HUES6 (cell line): ENCODE measurements at regions not wholly inside any gene's neighbourhood (a gene's known extent, or its start where the extent isn't known, plus 50 kb on each side); places are given as distances from the start of the nearest gene placed in this dataset.
"Not testable (repeated sequence)": the region's sequence is repeated elsewhere in the genome, so short reads cannot be mapped to it uniquely, and the experiment has no call there.

Experiments
- H3K27ac ChIP-seq: 2 replicates; pipeline ENCODE4 v1.7.0; 2013; ENCODE audit warnings: low read depth, mild to moderate bottlenecking, low read length, inconsistent platforms
- H3K27me3 ChIP-seq: 2 replicates; pipeline ENCODE4 v1.6.1; 2013; ENCODE audit warnings: low read length; ENCODE audit not compliant: control insufficient read depth, insufficient read depth
- H3K36me3 ChIP-seq: 2 replicates; pipeline ENCODE4 v1.6.1; 2013; ENCODE audit warnings: low read length; ENCODE audit not compliant: control insufficient read depth, insufficient read depth
- H3K4me1 ChIP-seq: 2 replicates; pipeline ENCODE4 v1.6.1; 2013; ENCODE audit warnings: low read length; ENCODE audit not compliant: control insufficient read depth, insufficient read depth
- H3K4me3 ChIP-seq: 2 replicates; pipeline ENCODE4 v1.5.1; 2013; ENCODE audit warnings: low read depth, low read length
- H3K9ac ChIP-seq: one replicate; pipeline ENCODE4 v1.6.1; 2013; ENCODE audit warnings: mild to moderate bottlenecking, low read length
- H3K9me3 ChIP-seq: 2 replicates; pipeline ENCODE4 v1.6.1; 2013; ENCODE audit warnings: low read depth, low read length; ENCODE audit not compliant: control insufficient read depth, insufficient read depth

DNA sequence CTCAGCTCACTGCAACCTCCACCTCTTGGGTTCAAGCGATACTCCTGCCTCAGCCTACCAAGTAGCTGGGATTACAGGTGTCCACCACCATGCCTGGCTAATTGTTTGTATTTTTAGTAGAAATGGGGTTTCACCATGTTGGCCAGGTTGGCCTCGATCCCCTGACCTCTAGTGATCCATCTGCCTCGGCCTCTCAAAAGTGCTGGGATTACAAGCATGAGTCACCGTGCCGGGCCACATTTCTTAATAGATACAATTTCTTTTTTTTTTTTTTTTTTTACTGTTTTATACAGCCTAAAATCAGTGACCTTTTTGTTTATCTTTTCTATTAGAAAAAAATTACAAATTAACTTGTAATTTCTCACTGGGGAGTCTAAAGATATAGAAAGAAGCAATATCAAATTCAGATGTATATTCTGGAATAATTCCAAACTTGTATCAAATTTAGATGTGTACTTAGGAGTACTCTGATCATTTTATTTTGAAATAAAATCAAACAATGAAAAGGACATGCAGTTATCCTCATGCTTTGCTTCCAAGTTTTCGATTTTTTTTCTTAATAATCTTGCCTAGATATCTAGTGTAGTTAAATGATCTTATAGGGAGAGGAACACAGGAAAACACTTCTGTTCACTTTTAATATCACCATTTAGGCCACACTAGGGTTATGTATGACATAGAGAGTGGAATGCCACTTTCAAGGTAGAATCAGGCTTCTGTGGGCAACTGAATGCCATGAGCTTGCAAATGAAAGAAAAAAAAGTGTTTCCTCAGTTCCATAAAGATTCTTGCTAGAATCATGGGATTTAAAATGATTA, 1089.3 kb downstream of the SUCLG1 start:
- Histone ChIP-seq H3K9ac (no peak overlapping the region), H3K27me3 (no peaks in the 10 kb centered on the region), H3K36me3 (no peaks in the 10 kb centered on the region), H3K27ac (no peak overlapping the region), H3K4me1 (no peaks in the 10 kb centered on the region), H3K4me3 (no peak overlapping the region), H3K9me3 (no peaks in the 10 kb centered on the region)

DNA sequence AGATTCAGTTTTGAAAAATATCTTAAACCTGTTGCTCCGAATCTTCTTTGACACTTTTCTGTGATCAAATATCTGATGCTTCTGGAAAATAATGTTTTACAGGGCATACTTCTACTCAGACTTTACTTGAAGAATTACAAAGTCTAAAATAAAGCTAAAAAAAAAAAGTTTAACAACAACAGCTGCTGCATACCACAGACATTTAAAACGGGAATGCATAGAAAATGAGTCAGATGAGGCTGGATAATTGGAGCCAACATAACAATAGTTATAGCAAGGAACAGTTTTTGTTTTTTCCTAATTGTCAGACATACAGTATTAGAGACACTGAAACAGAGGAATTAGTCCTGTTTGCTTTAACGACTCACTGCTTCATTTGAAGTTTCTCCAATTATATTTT, 1090.2 kb downstream of the SUCLG1 start:
- Histone ChIP-seq H3K27ac (no peak overlapping the region), H3K27me3 (no peaks in the 10 kb centered on the region), H3K4me3 (no peak overlapping the region), H3K9ac (no peak overlapping the region), H3K4me1 (no peaks in the 10 kb centered on the region), H3K9me3 (no peaks in the 10 kb centered on the region), H3K36me3 (no peaks in the 10 kb centered on the region)

DNA sequence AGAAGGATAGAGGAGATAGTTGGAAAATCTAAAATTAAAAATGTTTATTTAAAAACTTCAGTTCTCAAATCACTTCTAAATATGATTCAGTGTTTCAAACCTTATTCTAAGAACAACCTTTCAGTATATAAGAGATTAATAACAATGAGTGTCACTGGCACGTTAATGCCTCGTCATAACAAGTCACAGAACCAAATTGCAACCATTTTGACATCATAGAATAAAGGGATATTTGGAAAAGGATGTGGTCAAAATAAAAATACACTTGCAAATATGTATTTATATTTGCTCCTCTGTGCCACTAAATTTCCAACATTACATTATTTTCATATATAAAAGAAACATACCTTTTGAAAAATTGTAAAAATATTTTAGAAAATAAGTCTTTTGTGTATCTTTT, 1090.6 kb downstream of the SUCLG1 start:
- H3K4me3 ChIP-seq: no peak overlapping the region
- H3K27me3 ChIP-seq: no peaks in the 10 kb centered on the region
- H3K27ac ChIP-seq: no peak overlapping the region
- H3K36me3 ChIP-seq: no peaks in the 10 kb centered on the region
- H3K4me1 ChIP-seq: no peaks in the 10 kb centered on the region
- no peak overlapping the region for H3K9ac ChIP-seq
- H3K9me3 ChIP-seq: no peaks in the 10 kb centered on the region

DNA sequence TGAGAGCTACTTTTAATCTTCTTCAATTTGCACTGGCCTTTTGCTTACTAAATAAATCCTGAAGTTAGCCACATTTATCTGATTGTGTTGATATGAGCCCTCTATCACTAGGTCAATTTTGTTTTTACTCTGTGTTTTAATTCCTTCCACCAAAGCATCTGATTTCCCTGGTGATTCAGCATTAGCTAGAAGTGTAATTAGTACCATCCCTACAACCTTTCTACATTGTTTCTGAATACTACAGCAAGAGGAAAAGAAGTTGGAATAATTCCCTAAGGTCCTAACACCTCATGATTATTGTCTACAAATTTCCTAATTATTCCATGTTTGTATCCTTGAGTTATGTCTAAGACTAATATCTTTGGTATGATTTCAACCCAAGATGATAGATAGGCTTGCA, 1093.6 kb downstream of the SUCLG1 start:
- peaks cover 4% of the 10 kb centered on the region; the same call in 1 of the 2 replicates for H3K9me3 ChIP-seq
- no peaks in the 10 kb centered on the region for H3K4me1 ChIP-seq
- no peak overlapping the region for H3K9ac ChIP-seq
- no peak overlapping the region for H3K4me3 ChIP-seq
- H3K36me3 ChIP-seq: no peaks in the 10 kb centered on the region
- no peaks in the 10 kb centered on the region for H3K27me3 ChIP-seq
- H3K27ac ChIP-seq: no peak overlapping the region

DNA sequence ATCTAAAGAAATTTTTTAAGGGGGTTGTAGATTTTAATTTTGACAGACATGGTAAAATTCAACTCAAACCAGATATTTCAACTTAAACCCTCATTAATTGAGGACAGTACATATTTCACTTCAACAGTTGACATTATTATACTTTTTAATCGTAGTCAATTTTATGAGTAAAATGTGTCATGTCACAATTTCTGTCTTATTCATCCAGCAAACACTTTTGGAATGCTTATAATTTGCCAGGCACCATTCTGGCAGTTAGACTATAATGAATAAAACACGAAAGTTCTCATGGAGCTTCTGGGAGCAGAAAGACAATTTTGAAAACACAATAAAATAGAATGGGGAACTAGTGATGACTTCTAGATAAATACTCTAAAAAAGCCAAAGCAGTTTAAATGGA, 1094.8 kb downstream of the SUCLG1 start:
- H3K9ac ChIP-seq: no peak overlapping the region
- no peak overlapping the region for H3K4me3 ChIP-seq
- peaks cover 5% of the 10 kb centered on the region; the same call in 1 of the 2 replicates for H3K9me3 ChIP-seq
- H3K27me3 ChIP-seq: no peaks in the 10 kb centered on the region
- H3K36me3 ChIP-seq: no peaks in the 10 kb centered on the region
- no peak overlapping the region for H3K27ac ChIP-seq
- H3K4me1 ChIP-seq: no peaks in the 10 kb centered on the region

DNA sequence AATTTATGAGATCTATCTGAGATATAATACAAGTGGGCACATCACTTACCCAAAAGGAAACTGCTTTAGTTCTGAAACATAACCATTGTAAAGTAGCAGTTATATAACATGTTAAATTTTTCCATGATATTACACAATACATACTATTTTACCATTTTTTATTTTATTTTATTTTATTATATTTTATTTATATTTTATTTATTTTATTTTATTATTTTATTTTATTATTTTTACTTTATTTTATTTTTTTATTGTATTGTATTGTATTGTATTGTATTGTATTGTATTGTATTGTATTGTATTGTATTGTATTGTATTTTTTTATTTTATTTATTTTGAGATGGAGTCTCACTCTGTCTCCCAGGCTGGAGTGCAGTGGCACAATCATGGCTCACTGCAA, 1095.9 kb downstream of the SUCLG1 start:
- H3K27ac ChIP-seq, H3K27me3 ChIP-seq, H3K4me1 ChIP-seq, H3K9me3 ChIP-seq, H3K9ac ChIP-seq, H3K4me3 ChIP-seq, H3K36me3 ChIP-seq: not testable (repeated sequence)

DNA sequence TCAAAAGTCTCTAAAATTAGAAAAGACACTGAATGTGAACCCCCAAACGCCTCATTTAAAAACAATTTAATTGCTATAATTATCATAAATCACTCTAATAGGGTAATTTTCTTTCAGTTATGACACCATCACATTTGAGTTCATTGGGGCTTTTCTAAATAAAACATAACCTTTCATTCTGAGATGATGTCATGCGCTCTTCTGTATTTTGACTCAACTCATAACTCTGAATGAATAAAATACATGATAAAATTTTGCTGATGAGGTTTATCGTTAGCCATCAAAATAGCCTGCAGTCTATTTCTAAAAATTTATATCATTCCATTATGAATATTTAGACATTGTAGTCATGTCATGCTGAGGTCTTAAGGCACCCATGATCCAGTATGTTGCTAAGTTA, 1099.7 kb downstream of the SUCLG1 start:
- no peak overlapping the region for H3K9ac ChIP-seq
- H3K27ac ChIP-seq: no peak overlapping the region
- H3K4me3 ChIP-seq: no peak overlapping the region
- no peaks in the 10 kb centered on the region for H3K4me1 ChIP-seq
- no peaks in the 10 kb centered on the region for H3K27me3 ChIP-seq
- no peaks in the 10 kb centered on the region for H3K36me3 ChIP-seq
- H3K9me3 ChIP-seq: peaks cover 5% of the 10 kb centered on the region; the same call in 1 of the 2 replicates

DNA sequence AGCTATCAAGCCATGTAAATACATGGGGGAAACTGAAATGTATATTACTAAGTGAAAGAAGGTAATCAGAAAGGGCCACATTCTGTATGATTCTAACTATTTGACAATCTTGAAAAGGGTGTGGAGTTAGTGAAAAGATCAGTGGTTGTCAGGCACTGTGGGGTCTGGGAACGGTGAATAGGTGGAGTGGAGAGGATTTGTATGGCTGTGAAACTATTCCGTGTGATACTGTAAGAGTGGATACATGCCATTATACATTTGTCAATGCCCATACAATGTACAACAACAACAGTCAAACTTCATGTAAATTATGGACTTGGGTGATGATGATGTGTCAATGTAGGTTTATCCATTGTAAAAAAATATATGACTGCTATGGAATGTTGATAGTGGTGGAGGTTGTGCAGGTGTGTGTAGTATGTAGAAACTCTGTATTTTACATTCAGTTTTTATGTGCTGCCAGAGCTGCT, 1116.2 kb downstream of the SUCLG1 start:
- H3K9me3 ChIP-seq: 0 out of 2 replicates have a peak, but pooled peaks cover 5% of the 10 kb centered on the region
- H3K4me1 ChIP-seq: no peaks in the 10 kb centered on the region
- no peak overlapping the region for H3K27ac ChIP-seq
- no peaks in the 10 kb centered on the region for H3K27me3 ChIP-seq
- H3K36me3 ChIP-seq: no peaks in the 10 kb centered on the region
- H3K4me3 ChIP-seq: no peak overlapping the region
- H3K9ac ChIP-seq: no peak overlapping the region

DNA sequence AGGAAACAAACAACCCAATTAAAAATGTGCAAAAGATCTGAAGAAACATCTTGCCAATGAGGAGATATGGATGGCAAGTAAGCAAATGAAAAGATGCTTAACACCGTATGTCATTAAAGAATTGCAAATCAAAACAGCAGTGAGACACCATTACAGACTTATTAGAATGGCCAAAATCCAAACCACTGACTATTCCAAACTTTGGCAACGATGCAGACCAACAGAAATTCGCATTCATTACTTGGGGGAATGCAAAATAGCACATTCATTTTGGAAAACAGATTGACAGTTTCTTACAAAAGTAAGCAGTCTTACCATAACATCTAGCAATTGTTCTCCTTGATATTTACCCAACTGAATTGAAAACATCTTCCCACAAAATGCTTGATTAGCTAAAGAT, 1118.7 kb downstream of the SUCLG1 start:
- Histone ChIP-seq H3K27me3 (no peaks in the 10 kb centered on the region), H3K27ac (no peak overlapping the region), H3K4me1 (no peaks in the 10 kb centered on the region), H3K36me3 (no peaks in the 10 kb centered on the region), H3K9ac (no peak overlapping the region), H3K9me3 (no peaks in the 10 kb centered on the region), H3K4me3 (no peak overlapping the region)

DNA sequence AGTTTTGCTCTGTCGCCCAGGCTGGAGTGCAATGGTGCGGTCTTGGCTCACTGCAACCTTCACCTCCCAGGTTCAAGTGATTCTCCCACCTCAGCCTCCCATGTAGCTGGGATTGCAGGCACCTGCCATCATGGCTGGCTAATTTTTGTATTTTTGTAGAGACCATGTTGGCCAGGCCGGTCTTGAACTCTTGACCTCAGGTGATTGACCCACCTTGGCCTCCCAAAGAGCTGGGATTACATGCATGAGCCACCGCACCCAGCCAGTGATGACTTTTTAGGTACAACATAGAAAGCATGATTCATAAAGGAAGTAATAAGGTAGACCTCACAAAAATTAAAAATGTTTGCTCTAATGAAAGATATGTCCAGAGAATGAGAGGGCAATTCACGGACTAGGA, 1119.1 kb downstream of the SUCLG1 start:
- H3K9me3 ChIP-seq, H3K4me1 ChIP-seq, H3K27ac ChIP-seq: not testable (repeated sequence)

DNA sequence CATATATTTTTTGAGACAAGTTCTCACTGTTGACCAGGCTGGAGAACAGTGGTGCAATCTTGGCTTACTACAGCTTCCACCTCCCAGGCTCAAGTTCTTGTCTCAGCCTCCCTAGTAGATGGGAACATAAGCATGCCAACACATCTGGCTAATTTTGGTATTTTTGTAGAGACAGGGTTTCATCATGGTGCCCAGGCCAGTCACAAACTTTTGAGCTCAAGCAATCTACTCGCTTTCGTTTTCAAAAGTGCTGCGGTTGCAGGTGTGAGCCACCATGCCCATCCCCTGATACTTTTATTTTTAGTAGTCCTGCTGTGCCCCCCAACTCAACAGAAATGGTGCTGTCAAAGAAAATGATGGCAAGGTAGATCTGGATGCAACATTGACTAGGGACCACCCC, 1127.3 kb downstream of the SUCLG1 start:
- Histone ChIP-seq H3K9ac (no peak overlapping the region), H3K4me3 (no peak overlapping the region), H3K36me3 (no peaks in the 10 kb centered on the region), H3K27me3 (no peaks in the 10 kb centered on the region), H3K9me3 (no peaks in the 10 kb centered on the region), H3K27ac (no peak overlapping the region), H3K4me1 (no peaks in the 10 kb centered on the region)

More for the DNA sequence above, 1119.1 kb downstream of the SUCLG1 start:
- not testable (repeated sequence) for H3K4me3 ChIP-seq, H3K36me3 ChIP-seq, H3K27me3 ChIP-seq, H3K9ac ChIP-seq
